Fibroblast of the conjunctiva (primary cell): ENCODE measurements at regions not wholly inside any gene's neighbourhood (a gene's known extent, or its start where the extent isn't known, plus 50 kb on each side); places are given as distances from the start of the nearest gene placed in this dataset.
"Not testable (repeated sequence)": the region's sequence is repeated elsewhere in the genome, so short reads cannot be mapped to it uniquely, and the experiment has no call there.

Experiments used
- DNase-seq: peaks from one replicate; pipeline ENCODE4 v3.0.0-alpha.2; 2010; ENCODE audit warnings: low read depth

DNA sequence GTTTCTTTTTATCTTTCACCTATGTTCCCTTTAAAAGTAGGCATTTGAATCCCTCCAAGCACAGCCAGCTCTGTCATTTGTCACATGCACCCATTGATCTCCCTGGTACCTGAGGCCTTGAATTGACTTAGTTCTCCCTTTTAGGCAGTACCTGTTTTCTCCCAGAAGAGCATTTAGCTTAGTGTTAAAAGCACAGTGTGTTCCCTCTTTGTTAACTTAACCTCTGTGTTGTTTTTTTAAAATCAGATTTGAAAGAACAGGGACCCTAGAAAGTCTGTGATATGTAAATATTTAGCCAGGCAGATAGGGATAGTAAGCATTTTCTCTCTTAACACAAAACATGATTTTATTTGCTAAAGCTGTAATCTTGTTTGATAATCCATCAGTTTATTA lies 113.8 kb upstream of the SPATA31D4 start:
- DNase-seq, result no peak

DNA sequence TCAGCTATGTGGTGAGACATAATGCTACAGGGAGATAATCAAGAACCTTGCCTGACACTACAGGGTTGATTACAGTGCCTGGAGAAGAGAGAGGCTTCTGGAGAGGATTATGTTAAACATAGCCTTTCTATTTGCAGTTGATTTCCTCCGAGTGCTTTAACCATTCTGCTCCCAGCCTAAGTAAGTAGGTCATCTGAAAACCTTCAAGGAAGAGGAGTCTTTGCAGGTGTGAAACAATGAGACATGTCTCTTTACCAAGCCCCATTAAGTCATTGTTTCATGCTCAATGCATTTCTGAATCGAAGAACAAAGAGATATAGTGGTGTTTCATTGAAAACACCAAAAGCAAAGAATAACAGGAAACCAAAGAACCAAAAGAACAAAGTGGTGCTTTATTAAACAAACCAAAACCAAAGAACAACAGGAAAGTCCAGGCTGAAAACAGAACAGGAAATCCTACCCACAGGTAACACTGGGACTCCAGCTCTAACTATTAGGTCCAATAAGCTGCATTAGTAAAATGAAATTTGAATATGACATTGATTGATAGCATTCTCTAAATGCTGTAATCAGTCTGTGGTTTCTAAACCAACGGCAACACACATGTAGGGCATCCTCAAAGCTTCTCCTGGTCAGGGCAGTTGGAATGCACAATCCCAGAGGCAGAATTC lies 113.3 kb upstream of the SPATA31D4 start:
- no peak for DNase-seq

DNA sequence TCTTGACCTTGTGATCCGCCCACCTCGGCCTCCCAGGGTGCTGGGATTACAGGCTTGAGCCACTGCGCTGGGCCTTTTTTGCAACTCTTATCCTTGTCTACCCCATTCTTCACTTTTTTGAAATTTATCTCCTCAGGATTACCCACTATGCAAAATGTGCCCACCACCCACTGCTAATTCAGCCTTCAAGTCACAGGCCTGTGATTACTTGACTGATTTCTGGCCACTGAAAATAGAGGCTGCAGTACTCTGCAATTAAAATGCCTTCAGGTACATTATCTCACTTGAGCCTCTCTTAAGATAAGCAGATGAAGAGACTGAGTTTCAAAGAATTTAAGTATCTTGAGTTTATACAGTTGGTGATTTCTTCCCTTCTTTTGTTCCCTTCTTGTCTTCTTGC lies 112.4 kb upstream of the SPATA31D4 start:
- DNase-seq, result no peak

DNA sequence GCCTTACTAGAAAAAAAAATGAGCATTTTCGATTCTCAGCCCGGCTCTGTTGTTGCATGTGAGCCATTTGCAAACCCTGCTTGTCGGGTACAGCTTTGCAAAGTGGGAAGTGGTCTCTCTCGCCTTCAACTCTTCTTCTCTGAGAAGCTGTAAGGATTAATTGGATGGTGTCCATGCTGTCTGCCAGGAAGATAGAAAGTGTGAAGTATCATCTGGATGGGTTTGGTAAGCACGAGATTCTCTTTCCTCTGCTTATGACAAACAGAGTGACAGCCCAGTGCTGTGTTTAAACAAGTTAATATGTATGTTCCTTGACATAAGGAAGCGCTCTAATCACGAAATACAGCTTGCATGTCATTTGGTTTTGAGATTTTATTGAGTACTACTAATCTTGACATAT lies 109.1 kb upstream of the SPATA31D4 start:
- DNase-seq, result no peak

DNA sequence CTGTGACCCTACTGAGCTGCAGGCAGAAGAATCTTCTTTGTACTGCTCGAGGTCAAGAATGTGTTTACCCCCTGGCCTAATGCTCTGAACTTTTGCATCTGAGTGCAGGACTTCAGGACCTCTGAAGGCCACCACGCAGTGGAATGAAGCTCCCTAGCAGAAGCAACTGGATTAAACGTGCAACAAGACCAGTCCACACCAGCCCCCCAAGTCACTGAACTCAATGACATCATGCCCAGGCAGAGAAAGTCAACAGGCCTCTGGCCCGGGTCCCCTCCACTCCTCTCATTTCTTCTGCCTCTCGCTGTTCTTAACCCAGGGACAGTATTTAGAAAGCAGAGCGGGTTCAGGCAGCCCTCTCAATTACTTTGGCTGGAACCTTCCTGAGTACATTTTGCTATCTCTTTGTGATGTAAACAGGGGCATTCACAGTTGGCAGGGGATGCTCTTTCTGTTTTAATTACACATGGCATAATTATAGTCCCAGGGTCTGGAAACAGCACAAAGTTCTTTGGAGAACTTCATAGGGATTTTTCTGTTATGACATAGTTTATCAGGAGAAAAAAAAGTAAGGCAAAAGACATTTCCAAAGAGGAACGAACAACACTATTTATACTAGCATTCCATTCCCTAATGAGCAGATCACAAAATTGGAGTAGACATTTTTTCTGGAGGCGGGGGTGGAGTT lies 108.2 kb upstream of the SPATA31D4 start:
- no peak for DNase-seq

DNA sequence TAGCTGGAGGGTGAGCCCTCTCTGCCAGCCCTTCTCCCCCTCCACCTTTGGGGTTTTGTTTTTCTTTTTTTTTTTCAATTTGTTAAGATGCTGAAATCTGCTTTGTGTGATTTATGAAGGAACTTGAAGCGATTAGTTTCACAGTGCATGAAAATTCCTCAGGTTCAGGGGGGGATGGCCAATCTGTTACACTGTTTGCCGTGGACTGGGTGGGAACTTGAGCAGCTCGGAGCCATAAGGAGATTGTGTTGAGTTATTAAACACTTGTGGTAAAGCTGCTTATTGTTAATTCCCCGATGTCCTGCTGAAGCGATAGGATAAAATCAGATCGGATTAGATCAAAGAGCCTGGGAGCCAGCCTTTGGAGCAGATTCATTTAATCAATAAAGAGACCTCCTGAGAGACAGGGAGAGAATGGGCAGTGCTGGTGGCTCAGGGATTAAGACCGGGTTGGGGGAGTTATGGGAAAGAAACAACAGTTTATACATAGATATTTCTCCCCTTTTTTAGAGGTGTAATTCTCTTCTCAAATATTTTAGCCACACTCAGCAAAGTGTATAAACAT lies 105.8 kb upstream of the SPATA31D4 start:
- no peak for DNase-seq

DNA sequence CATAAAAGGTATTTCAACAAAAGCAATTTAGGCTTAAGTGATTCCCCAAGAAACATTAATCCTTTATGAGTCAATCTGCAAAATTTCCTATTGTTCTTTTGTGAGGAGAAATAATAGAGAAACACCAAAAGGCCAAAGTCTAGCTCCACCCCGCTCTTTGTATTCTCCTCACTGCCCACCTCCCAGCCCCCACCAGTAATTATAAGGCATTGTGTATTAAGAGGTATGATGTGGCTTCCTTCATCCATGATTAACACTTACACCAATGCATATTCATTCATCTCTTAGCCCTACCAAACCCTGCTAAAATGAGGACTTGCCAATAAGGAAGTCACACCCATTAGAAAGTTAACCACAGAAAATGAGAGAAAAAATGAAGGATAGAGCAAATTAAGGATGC lies 105.3 kb upstream of the SPATA31D4 start:
- DNase-seq, result no peak

DNA sequence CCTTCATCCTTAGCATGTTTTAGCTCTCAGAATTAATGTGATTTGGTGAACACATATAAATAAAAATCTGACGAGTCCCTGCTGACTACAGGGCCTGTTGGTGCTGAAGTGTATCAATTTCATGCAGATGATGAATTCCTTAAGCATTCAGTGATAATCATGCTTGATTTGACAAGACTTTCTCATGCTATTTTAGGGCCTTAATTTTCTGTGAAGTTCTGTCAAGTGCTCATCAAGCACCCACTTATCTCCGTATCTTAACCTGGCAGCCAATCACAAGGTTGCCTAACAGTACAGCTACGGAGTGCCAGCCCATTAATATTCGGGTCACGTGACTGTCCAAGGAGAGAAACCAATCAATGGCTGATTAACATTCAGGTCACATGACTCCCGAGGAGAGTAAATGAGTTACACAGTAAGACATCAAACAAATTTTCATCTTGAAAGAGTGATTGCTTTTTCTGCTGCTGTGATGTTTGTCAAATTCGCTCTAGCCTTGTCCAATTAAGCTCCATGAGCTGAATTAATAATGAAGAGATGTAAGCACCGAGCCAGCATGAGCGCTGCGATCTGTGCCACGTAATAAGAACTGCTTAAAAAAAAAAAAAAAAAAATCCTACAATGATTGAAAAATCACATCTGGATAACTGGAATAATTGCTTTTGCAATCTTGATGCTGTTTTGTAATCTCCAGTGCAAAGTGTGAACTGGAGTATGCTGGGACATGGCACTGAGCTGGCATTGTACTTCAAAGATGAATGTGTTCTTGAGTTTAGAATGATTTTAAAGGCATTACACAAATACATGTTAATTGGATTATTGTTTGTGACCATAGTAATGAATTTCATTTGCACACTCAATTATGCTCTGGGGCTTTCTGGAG lies 104.3 kb upstream of the SPATA31D4 start:
- DNase-seq, result no peak

DNA sequence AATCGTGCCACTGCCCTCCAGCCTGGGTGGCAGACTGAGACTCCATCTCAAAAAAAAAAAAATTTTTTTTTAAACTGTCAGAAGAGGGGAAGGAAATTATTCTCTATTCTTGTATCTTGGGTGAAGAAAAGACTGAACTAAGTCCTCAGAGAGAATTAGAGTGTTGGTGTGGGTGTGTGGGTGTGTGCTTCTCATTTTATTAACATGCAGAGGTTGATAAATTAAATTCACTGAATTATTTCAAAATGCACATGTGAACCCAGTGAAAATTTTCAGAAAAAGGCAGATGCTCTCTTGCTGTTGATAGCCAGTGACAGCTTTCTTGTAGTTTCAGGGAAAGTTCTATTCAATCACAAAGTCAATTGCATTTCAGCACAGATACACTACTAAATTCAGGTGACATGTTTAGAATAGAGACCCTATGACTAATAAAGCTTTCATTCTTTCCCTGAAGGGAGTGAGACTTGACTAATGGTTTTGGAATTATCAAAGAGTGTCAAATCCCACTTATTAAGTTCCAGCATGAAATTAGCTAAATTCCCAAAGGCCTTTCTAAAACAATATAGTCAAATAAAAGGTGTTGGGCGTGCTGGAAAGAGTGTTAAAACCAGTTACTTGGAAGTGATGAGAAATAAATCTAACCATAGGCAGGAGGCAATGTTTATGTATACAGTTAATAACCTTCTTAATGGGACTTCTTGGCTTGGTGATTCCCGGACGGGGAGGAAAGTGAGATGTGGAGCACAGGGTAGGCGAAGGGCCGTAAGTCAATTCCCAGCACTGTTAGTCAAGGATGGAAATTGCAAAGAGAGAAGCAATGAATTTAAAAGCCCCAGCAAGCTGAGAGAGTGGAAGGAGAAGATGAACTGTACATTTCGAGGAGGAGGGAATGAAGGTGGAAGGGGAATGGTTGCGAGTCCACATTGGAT lies 103.2 kb upstream of the SPATA31D4 start:
- DNase-seq, result no peak

DNA sequence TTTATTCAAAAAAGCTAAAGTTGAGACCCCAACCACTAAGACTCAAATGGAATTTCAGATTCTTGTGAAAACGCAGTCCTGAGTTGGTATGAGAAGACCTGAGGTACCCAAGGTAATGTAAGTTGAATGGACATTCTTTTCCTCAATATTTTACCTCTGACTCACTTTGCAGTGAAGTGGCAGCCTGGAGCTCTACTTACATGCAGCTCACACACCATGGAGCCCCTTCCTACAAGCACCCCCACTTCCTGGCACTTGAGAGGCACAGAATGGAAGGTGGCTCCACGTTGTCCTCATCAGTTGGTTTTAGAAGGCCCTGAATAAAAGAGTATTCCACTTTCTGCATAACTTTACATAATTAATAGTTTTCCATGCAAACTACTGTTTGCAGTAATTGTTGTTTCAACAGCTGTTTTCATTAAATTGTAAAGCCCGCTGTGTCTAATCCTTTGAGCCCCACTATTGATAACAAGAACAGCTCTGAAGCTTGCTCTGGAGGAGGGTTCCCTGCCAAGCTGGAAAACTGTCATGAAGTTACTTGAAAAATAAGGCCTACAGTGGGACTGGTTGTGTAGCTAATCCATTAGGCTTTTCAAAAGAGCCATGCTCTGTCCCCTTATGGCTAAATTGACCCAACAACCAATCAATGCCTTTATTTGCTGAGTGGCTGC lies 102.2 kb upstream of the SPATA31D4 start:
- DNase-seq, result no peak

DNA sequence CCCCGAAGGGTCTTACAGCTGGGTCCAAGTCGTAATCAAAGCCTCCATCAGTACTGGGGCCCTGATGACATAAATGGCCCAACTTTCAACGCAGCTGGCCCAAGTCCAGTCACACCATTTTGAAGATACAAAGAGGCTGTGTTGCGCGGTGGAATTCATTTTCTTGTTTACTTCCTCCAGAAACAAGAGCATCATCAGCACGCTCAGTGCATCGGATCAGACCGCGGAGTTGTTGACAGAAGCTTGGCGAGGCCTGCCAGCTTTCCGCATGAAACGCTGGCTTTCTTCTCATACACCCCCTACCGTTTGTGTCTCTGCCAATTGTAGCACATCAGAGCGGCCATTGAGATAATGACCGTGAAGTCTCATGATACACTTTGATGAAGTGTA lies 101.7 kb upstream of the SPATA31D4 start:
- DNase-seq, result no peak

DNA sequence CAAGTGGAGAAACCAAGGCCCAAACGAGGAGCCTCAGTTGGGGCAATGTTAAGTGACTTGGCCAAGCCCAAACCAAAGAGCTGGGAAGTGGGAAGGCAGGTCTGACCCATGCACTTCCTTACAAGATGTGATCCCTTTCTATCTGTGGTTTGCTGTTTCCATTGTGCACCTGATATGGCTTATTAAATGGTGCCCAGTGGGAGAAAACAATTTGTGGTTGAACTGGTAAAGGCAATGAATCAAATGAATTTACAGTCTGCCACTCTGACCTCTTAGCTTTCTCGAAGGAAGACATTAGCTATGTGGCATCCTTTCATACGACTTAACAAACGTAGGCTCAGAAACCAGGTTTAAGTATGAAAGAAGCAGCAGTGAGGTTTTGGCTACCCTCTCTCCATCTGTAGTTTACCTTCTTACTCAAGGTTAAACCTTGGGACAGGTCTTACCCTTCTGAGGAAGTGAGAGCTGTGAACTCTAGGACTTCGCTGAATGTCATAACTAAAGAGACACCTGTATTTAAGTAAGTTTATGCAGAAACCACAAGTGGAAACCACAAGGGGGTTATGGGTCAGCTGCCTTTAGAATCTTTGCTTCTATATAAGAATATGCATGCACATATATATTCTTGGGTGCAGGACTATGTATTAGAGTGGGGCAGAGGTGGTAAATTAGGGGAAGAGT lies 100.5 kb upstream of the SPATA31D4 start:
- no peak for DNase-seq

DNA sequence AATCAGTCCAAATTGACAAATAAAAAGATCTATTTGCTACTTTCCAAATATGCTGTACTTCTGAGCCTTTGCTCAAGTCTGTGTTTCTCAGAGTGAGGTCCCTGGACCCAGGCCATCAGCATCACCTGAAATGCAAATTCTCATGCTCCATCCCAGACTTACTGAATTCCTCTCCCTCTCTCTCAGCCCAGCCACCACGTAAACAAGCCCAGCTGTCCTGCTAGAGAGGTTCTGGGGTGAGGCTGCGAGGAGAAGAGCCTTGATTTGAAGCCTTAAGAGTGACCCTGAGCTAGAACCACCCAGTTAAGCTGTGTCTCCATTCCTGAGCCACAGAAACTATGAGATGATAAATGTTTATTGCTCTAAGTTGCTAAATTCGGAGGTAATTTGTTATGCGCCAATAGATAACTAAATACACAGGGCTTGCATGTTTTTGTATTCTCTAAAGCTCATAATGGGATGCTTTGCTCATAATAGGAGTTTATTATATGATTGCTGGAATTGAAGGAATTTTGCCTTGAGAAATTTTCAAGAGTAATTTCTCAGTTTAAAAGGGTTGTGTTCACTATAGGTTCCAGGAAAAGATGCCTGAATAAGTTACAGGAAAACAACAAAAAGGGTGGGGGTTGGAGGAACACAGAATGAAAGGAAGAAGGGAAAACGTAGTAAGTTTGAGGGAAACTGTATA lies 98.9 kb upstream of the SPATA31D4 start:
- DNase-seq, result no peak

DNA sequence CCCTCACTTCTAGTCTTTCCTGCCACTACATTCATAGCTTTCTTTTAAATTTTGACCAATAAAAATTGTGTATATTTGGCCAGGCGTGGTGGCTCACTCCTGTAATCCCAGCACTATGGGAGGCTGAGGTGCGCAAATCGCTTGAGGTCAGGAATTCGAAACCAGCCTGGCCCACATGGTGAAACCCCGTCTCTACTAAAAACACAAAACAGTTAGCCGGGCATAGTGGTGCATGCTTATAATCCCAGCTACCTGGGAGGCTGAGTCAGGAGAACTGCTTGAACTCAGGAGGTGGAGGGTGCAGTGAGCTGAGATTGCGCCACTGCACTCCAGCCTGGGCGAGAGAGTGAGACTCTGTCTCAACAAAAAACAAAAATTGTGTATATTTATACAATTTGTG lies 97.8 kb upstream of the SPATA31D4 start:
- DNase-seq, result not testable (repeated sequence)

DNA sequence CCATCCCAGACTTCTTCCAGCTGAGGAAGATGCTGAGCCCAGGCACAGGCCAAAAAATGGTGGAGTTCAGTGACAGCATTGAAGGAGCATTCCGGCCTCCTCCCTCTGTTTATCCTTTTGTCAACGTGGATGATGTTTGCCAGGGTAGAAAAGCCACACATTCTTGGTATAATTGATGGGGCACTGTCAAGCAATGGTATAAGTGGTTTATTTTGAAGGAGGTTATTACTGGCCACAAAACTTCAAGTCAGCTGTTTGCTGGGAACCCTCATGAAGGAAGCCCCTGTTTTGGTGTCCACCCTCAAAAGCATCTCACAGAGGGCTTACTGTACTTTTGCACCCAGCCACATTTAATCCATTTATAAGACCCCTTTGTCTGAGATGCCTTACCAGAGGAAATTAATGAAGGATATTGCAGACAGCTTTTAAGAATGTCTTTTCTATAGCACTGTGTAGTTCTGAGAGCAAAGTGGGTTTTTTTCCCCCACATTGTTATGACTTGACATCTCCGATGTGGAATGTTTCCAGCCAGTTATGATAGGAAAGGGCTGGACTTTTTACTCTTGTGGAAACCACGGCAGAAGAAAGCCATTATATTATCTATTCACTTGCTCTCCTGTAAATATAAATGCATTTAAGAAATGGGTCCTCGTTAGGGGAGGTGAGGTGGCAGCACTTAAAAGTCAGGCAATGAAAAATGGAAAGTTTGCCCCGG lies 95.5 kb upstream of the SPATA31D4 start:
- DNase-seq, result no peak

DNA sequence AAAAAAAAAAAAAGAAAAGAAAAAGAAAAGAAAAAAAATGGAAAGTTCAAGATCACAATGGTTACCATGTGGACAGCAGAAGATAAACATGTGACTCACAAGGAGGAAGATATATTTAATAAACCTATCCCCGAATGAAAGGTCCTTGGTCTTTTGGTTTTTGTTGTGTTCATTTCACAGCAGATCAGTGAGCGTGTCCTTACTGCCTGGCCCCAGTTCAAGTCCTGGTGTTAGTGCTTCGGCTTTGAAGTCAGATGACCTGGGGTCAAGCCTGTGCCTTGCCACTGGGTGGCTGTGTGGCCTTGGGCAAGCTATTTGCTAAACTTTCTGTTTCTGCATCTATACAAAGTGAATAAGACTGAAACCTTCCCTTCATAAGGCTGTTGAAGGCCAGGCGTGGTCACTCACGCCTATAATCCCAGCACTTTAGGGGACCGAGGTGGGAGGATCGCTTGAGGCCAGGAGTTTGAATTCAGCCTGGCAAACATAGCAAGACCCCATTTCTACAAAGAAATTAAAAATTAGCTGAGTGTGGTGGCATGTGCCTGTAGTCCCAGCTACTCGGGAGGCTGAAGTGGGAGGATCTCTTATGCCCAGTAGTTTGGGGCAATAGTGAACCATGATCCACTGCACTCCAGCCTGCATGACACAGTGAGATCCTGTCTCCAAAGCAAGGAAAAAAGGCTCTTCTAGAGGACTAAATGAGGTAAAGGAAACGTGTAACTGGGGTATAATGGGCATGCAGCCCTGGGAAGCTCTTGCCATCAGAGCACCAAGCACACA lies 94.5 kb upstream of the SPATA31D4 start:
- DNase-seq, result no peak

DNA sequence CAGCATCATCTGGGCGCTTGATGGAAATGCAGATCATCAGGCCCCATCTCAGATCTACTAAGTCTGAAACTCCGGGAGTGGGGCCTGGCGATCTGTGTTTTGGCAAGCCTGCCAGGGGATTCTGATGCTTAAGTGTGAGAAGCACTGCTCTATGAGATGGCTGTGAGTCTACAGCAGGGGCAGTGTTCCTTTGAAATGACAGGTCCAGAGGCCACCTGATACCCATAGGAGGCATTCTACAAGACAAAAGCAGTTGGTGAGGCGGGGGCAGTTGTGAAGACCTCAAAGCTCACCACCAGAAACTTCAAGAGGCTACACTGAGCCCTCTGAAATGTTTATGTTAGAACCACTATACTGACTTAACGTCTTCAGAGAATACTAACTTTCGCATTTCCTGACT lies 86.9 kb upstream of the SPATA31D4 start:
- no peak for DNase-seq

DNA sequence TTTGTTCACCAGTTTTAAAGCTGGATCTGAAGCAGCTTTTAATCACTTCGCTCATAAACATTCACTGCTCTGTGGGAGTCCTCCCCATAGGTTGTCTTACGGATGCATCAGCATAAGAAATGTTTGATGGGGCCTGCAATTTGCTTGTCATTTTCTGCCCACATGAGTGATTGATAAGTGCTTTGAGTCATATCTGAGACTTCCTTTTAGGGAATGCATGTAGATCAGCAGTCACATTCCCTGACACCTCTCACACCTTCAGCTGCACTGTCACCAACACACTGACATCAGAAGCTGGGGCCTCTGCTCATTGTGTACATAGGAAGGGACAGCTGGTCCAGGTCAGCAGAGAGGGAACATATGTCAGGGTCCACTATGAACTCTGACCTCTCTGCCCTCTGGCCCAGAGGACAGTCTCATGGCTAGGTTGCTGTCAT lies 84.1 kb upstream of the SPATA31D4 start:
- no peak for DNase-seq
